Suprapubic skin (tissue), 4 donors: ENCODE measurements at regions not wholly inside any gene's neighbourhood (a gene's known extent, or its start where the extent isn't known, plus 50 kb on each side); places are given as distances from the start of the nearest gene placed in this dataset.
"Not testable (repeated sequence)": the region's sequence is repeated elsewhere in the genome, so short reads cannot be mapped to it uniquely, and the experiment has no call there.

ENCODE experiments used
- DNase-seq, 2 donors: peaks; one replicate each; pipeline ENCODE4 v3.0.0-alpha.2; 2019; ENCODE audit warnings: low spot score in 2 of 2
- H3K27ac ChIP-seq: fragments of 200-600 bp; sonication (generic); one replicate; pipeline ENCODE4 v1.5.1; 2019
- H3K27me3 ChIP-seq: fragments of 200-600 bp; sonication (generic); one replicate; pipeline ENCODE4 v1.5.1; 2019
- H3K36me3 ChIP-seq: fragments of 200-600 bp; sonication (generic); one replicate; pipeline ENCODE4 v1.5.1; 2019
- H3K4me1 ChIP-seq: fragments of 200-600 bp; sonication (generic); one replicate; pipeline ENCODE4 v1.5.1; 2019
- H3K4me3 ChIP-seq: fragments of 200-600 bp; sonication (generic); one replicate; pipeline ENCODE4 v1.5.1; 2019; ENCODE audit warnings: mild to moderate bottlenecking
- H3K9me3 ChIP-seq: fragments of 200-600 bp; sonication (generic); one replicate; pipeline ENCODE4 v1.5.1; 2019
- EP300 ChIP-seq: sonication (generic); formaldehyde crosslinking; IDR thresholded peaks from one replicate; pipeline ENCODE4 v1.6.1; 2017; ENCODE audit warnings: antibody characterized with exemption
- POLR2A ChIP-seq, 2 donors: fragments of 450-650 bp; IDR thresholded peaks; one replicate each; pipeline ENCODE4 v1.6.1; 2017; ENCODE audit warnings: antibody characterized with exemption in 2 of 2, mild to moderate bottlenecking in 2 of 2, moderate library complexity in 2 of 2
- POLR2AphosphoS5 ChIP-seq, 3 donors: sonication (generic); formaldehyde crosslinking; IDR thresholded peaks; one replicate each; pipeline ENCODE4 v1.6.1; 2017; ENCODE audit warnings: antibody characterized with exemption in 3 of 3
- WGBS: methylation state at CpG from one replicate; pipeline ENCODE4 v1.1.5; 2018; 5-methylcytosine and 5-hydroxymethylcytosine counted together
- TF ChIP-seq, protein P1 (sequence below), 2 donors: fragments of 200-600 bp in 1 of 2; fragments of 450-650 bp in 1 of 2; sonication (generic) in 1 of 2; IDR thresholded peaks; one replicate each; pipeline ENCODE4 v1.5.1; 2016 to 2019; ENCODE audit warnings: antibody characterized with exemption in 2 of 2, mild to moderate bottlenecking in 1 of 2, moderate library complexity in 1 of 2

DNA sequence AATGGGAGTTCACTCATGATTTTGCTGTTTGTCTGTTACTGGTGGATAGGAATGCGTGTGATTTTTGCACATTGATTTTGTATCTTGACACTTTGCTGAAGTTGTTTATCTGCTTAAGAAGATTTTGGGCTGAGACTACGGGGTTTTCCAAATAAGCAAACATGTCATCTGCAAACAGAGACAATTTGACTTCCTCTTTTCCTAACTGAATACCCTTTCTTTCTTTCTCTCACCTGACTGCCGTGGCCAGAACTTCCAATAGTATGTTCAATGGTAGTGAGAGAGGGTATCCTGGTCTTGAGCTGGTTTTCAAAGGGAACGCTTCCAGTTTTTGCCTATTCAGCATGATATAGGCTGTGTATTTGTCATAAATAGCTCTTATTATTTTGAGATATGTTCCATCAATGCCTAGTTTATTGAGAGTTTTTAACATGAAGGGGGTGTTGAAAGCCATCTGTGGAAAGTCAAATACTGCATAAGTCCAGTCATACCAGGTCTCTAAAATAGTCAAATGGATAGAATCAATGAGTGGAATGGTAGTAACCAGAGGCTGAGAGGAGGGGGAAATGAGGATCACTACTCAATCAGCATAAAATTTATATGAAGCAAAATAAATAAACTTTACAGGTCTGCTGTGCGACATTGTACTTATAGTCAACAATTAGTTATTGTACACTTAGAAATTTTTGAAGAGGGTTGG is 610.4 kb upstream of the ADGRB3 start:
- WGBS = 81% methylated on average over 5 of the region's 5 CpGs
- no peak for DNase-seq
- Histone ChIP-seq H3K4me3 (no peak overlapping the region), H3K27ac (no peak overlapping the region), H3K27me3 (no peaks in the 10 kb centered on the region), H3K9me3 (no peaks in the 10 kb centered on the region), H3K36me3 (no peaks in the 10 kb centered on the region), H3K4me1 (no peaks in the 10 kb centered on the region)
- TF ChIP-seq EP300 (no peak), POLR2A (IDR thresholded peaks at IDR 0.05) (no peak), POLR2AphosphoS5 (IDR thresholded peaks at IDR 0.05) (no peak)
- TF ChIP-seq, protein P1, sequence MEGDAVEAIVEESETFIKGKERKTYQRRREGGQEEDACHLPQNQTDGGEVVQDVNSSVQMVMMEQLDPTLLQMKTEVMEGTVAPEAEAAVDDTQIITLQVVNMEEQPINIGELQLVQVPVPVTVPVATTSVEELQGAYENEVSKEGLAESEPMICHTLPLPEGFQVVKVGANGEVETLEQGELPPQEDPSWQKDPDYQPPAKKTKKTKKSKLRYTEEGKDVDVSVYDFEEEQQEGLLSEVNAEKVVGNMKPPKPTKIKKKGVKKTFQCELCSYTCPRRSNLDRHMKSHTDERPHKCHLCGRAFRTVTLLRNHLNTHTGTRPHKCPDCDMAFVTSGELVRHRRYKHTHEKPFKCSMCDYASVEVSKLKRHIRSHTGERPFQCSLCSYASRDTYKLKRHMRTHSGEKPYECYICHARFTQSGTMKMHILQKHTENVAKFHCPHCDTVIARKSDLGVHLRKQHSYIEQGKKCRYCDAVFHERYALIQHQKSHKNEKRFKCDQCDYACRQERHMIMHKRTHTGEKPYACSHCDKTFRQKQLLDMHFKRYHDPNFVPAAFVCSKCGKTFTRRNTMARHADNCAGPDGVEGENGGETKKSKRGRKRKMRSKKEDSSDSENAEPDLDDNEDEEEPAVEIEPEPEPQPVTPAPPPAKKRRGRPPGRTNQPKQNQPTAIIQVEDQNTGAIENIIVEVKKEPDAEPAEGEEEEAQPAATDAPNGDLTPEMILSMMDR (IDR thresholded peaks at IDR 0.05) = no peak

DNA sequence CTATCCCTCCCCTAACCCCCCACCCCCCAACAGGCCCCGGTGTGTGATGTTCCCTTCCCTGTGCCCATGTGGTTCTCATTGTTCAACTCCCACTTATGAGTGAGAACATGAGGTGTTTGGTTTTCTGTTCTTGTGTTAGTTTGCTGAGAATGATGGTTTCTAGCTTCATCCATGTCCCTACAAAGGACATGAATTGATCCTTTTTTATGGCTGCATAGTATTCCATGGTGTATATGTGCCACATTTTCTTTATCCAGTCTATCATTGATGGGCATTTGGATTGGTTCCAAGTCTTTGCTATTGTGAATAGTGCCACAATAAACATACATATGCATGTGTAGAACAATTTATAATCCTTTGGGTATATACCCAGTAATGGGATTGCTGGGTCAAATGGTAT is 612.1 kb upstream of the ADGRB3 start:
- H3K27ac ChIP-seq, H3K4me3 ChIP-seq, H3K9me3 ChIP-seq, DNase-seq, H3K27me3 ChIP-seq, H3K36me3 ChIP-seq, H3K4me1 ChIP-seq: not testable (repeated sequence)
- 76% methylated on average over 1 of the region's 1 CpG for WGBS

DNA sequence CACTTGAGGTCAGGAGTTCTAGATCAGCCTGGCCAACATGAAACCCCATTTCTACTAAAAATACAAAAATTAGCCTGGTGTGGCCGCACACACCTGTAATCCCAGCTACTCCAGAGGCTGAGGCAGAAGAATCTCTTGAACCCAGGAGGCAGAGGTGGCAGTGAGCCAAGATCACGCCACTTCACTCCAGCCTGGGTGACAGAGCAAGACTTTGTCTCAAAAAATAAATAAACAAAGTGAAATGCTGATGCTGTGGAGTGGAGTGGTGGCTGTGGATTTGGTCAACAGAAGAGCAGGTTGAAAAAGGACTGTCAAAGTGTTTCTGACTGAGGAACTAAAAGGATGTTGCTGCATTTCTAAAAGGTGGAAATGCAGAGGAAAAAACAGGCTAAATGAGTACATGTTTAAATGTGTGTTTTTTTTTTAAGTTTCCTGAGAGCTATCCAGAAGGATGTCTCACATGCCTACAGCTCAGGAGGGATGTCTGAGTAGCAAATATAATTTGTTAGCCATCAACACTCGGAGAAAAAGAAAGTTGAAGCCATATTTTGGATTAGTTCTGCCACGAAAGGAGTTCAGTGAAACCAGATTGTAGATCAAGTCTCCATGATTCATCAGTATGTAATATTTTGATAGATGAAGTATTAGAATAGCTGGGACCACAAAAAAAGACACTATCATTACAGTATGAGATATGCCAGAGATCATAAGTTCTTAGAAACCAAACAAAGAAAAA is 621.1 kb upstream of the ADGRB3 start:
- Histone ChIP-seq H3K4me1 (no peaks in the 10 kb centered on the region), H3K4me3 (no peak overlapping the region), H3K9me3 (no peaks in the 10 kb centered on the region), H3K36me3 (no peaks in the 10 kb centered on the region), H3K27ac (no peak overlapping the region), H3K27me3 (no peaks in the 10 kb centered on the region)
- no peak for DNase-seq
- TF ChIP-seq POLR2AphosphoS5 (IDR thresholded peaks at IDR 0.05) (no peak), EP300 (no peak), POLR2A (IDR thresholded peaks at IDR 0.05) (no peak)
- TF ChIP-seq, protein P1 (IDR thresholded peaks at IDR 0.05) = no peak
- WGBS = 68% methylated on average over 4 of the region's 4 CpGs

DNA sequence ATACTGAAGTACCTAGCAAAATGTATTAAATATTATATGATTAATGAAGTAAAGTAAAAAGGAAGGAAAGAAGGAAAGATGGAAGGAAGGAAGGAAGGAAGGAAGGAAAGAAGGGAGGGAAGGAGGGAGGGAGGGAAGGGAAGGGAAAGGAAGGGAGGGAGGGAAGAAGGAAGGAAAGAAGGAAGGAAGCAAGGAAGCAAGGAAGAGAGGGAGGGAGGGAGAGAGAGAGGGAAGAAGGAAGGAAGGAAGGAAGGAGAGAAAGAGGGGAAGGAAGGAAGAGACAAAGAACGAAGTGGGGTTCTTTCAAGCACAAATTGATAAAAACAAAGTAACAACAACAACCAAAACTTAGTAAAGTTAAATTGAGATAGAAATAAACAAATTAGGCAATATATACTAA is 622.3 kb upstream of the ADGRB3 start:
- Histone ChIP-seq H3K4me3 (no peak overlapping the region), H3K36me3 (no peaks in the 10 kb centered on the region), H3K27me3 (no peaks in the 10 kb centered on the region), H3K27ac (no peak overlapping the region), H3K4me1 (no peaks in the 10 kb centered on the region), H3K9me3 (no peaks in the 10 kb centered on the region)
- no peak for TF ChIP-seq POLR2A (IDR thresholded peaks at IDR 0.05)
- TF ChIP-seq, protein P1 (IDR thresholded peaks at IDR 0.05) = no peak
- TF ChIP-seq EP300 = no peak
- no peak for TF ChIP-seq POLR2AphosphoS5 (IDR thresholded peaks at IDR 0.05)
- no peak for DNase-seq
- WGBS = 88% methylated on average over 1 of the region's 1 CpG

DNA sequence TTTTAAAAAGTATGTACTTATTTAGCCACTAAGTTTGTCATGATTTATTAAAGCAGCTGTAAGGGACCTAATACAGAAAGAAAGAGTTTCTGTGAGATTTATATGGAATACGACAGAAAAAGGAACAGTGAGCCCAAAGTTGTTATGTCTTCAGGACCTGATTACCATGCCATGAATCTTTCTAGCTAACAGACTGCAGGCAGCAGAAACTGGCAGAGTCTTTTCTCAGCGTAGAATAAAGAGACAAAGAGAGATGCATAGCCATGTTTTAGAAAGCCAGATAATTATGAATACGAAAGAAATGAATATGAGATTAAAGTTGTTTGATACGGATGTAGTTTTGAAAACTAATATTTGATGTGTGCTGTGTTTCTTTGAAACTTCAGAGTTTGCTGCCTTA is 624.1 kb upstream of the ADGRB3 start:
- 66% methylated on average over 4 of the region's 4 CpGs for WGBS
- Histone ChIP-seq H3K27ac (no peak overlapping the region), H3K27me3 (no peaks in the 10 kb centered on the region), H3K4me1 (no peaks in the 10 kb centered on the region), H3K36me3 (no peaks in the 10 kb centered on the region), H3K9me3 (no peaks in the 10 kb centered on the region), H3K4me3 (no peak overlapping the region)
- DNase-seq = no peak
- TF ChIP-seq EP300 (no peak), POLR2AphosphoS5 (IDR thresholded peaks at IDR 0.05) (no peak), POLR2A (IDR thresholded peaks at IDR 0.05) (no peak)
- TF ChIP-seq, protein P1 (IDR thresholded peaks at IDR 0.05) = no peak
